Stimulated activated CD8-positive, alpha-beta memory T cell treated with anti-CD3 and anti-CD28 coated beads, Interleukin-7, amount 100 ng/mL, for 4 hours (primary cell): ENCODE measurements at regions not wholly inside any gene's neighbourhood (a gene's known extent, or its start where the extent isn't known, plus 50 kb on each side); places are given as distances from the start of the nearest gene placed in this dataset.
"Not testable (repeated sequence)": the region's sequence is repeated elsewhere in the genome, so short reads cannot be mapped to it uniquely, and the experiment has no call there.

Experiments
- DNase-seq, 2 donors: peaks; one replicate each; pipeline ENCODE4 v3.0.0-alpha.2; 2020; ENCODE audit warnings: low read depth in 2 of 2

- DNase-seq: no peak
These were observed 423.7 kb upstream of the ACVR2A start for GRCh38 chr2:147420947-147421675.

GRCh38 chr2:147420517-147420916 lies 424.3 kb upstream of the ACVR2A start:
- no peak for DNase-seq

- no peak for DNase-seq
These were observed 428.7 kb upstream of the ACVR2A start for GRCh38 chr2:147416099-147416498.

GRCh38 chr2:147414656-147415055 lies 430.2 kb upstream of the ACVR2A start:
- DNase-seq: not testable (repeated sequence)

- no peak for DNase-seq
These were observed 436.5 kb upstream of the ACVR2A start for GRCh38 chr2:147408357-147408756.

GRCh38 chr2:147405651-147406050 lies 439.2 kb upstream of the ACVR2A start:
- DNase-seq: no peak

GRCh38 chr2:147398996-147399395 lies 445.8 kb upstream of the ACVR2A start:
- DNase-seq: no peak

GRCh38 chr2:147398301-147398700 lies 446.5 kb upstream of the ACVR2A start:
- DNase-seq: no peak

GRCh38 chr2:147396890-147397289 lies 447.9 kb upstream of the ACVR2A start:
- no peak for DNase-seq

GRCh38 chr2:147394179-147394790 lies 450.5 kb upstream of the ACVR2A start:
- no peak for DNase-seq

GRCh38 chr2:147392180-147392579 lies 452.6 kb upstream of the ACVR2A start:
- no peak for DNase-seq

GRCh38 chr2:147390475-147390874 lies 454.4 kb upstream of the ACVR2A start:
- DNase-seq: no peak

GRCh38 chr2:147389218-147389617 lies 455.6 kb upstream of the ACVR2A start:
- no peak for DNase-seq

- no peak for DNase-seq
These were observed 456.6 kb upstream of the ACVR2A start for GRCh38 chr2:147388217-147388616.

- DNase-seq: no peak
These were observed 458.5 kb upstream of the ACVR2A start for GRCh38 chr2:147386284-147386683.

GRCh38 chr2:147385600-147385999 lies 459.2 kb upstream of the ACVR2A start:
- no peak for DNase-seq

- DNase-seq: no peak
These were observed 460.2 kb upstream of the ACVR2A start for GRCh38 chr2:147384659-147385058.

GRCh38 chr2:147382322-147382948 lies 462.4 kb upstream of the ACVR2A start:
- DNase-seq: no peak

GRCh38 chr2:147378403-147378802 lies 466.4 kb upstream of the ACVR2A start:
- no peak for DNase-seq

GRCh38 chr2:147375073-147375472 lies 469.8 kb upstream of the ACVR2A start:
- no peak for DNase-seq

GRCh38 chr2:147374423-147374811 lies 470.4 kb upstream of the ACVR2A start:
- DNase-seq: no peak

GRCh38 chr2:147373800-147374422 lies 470.9 kb upstream of the ACVR2A start:
- DNase-seq: no peak

- DNase-seq: no peak
These were observed 476.5 kb upstream of the ACVR2A start for GRCh38 chr2:147368306-147368705.
